ENCODE measurements at regions not wholly inside any gene's neighbourhood (a gene's known extent, or its start where the extent isn't known, plus 50 kb on each side); places are given as distances from the start of the nearest gene placed in this dataset.

DNA sequence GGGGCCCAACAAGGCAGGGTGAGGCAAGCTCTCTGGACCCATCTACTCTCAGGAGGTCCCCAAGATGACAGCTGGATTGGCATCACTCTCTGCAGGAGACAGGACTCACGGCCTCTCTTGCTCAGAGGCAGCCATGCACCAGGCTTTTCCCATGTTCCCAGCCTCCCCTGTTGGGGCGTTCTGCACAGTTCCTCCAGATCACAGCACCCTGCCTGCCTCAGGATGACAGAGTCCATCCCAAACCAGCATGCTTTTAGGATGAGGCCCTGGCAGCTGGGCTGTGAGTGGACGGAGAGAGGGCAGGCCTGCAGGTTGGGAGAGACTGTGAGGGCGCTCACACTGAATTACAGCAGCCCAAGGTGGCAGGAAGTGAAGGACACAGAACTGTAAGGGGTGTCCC lies 143.2 kb upstream of the MLN start:
- intact Hi-C loops (cut with micrococcal nuclease; ENCODE audit: unreplicated experiment): no loop called here
- Mint-ChIP-seq H3K4me3 (ENCODE audit: low read depth, unreplicated experiment) (no peak overlapping the region), H3K36me3 (ENCODE audit: insufficient read depth, unreplicated experiment) (no peaks in the 10 kb centered on the region), H3K27me3 (ENCODE audit: unreplicated experiment) (peaks cover 98% of the 10 kb centered on the region), H3K9me3 (ENCODE audit: low read depth, unreplicated experiment) (no peaks in the 10 kb centered on the region), H3K27ac (ENCODE audit: unreplicated experiment) (no peak overlapping the region), H3K4me1 (ENCODE audit: low read depth, unreplicated experiment) (no peaks in the 10 kb centered on the region)
- DNase-seq: no peak
- no TSS peak for BruUV-seq (replicated peaks)
- CTCF ChIA-PET: interaction anchor here (1.6 kb wide), 1 partner anchor 8 kb away, joined by 5 read pairs; no protein-coding TSS in a partner anchor
- TF ChIP-seq, protein P1, sequence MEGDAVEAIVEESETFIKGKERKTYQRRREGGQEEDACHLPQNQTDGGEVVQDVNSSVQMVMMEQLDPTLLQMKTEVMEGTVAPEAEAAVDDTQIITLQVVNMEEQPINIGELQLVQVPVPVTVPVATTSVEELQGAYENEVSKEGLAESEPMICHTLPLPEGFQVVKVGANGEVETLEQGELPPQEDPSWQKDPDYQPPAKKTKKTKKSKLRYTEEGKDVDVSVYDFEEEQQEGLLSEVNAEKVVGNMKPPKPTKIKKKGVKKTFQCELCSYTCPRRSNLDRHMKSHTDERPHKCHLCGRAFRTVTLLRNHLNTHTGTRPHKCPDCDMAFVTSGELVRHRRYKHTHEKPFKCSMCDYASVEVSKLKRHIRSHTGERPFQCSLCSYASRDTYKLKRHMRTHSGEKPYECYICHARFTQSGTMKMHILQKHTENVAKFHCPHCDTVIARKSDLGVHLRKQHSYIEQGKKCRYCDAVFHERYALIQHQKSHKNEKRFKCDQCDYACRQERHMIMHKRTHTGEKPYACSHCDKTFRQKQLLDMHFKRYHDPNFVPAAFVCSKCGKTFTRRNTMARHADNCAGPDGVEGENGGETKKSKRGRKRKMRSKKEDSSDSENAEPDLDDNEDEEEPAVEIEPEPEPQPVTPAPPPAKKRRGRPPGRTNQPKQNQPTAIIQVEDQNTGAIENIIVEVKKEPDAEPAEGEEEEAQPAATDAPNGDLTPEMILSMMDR (IDR thresholded peaks at IDR 0.05; ENCODE audit: unreplicated experiment): no peak

DNA sequence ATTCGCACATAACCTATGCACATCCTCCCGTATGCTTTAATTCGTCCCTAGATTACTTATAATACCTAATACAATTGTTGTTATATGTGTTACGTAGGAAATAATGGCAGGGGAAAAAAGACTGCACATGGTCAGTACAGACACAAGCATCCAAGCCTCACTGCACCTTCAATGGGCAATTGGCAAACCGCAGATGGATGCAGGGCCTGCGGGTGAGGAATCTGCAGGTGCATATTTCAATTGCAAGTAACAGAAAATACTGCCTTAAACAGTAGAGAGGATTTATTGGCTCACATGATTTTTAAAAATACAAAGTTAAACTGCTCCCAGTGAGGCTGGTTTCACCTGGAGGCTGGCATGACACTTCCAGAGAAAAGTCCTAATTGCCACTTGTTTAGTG lies 142.1 kb upstream of the MLN start:
- CTCF ChIA-PET: no interaction called here
- H3K4me1 Mint-ChIP-seq (ENCODE audit: low read depth, unreplicated experiment): no peaks in the 10 kb centered on the region
- no peak overlapping the region for H3K27ac Mint-ChIP-seq (ENCODE audit: unreplicated experiment)
- TF ChIP-seq, protein P1 (IDR thresholded peaks at IDR 0.05; ENCODE audit: unreplicated experiment): no peak
- no peak overlapping the region for H3K4me3 Mint-ChIP-seq (ENCODE audit: low read depth, unreplicated experiment)
- no peaks in the 10 kb centered on the region for H3K36me3 Mint-ChIP-seq (ENCODE audit: insufficient read depth, unreplicated experiment)
- no TSS peak for BruUV-seq (replicated peaks)
- H3K9me3 Mint-ChIP-seq (ENCODE audit: low read depth, unreplicated experiment): no peaks in the 10 kb centered on the region
- DNase-seq: no peak
- intact Hi-C loops (cut with micrococcal nuclease; ENCODE audit: unreplicated experiment): no loop called here
- H3K27me3 Mint-ChIP-seq (ENCODE audit: unreplicated experiment): peaks cover 100% of the 10 kb centered on the region

DNA sequence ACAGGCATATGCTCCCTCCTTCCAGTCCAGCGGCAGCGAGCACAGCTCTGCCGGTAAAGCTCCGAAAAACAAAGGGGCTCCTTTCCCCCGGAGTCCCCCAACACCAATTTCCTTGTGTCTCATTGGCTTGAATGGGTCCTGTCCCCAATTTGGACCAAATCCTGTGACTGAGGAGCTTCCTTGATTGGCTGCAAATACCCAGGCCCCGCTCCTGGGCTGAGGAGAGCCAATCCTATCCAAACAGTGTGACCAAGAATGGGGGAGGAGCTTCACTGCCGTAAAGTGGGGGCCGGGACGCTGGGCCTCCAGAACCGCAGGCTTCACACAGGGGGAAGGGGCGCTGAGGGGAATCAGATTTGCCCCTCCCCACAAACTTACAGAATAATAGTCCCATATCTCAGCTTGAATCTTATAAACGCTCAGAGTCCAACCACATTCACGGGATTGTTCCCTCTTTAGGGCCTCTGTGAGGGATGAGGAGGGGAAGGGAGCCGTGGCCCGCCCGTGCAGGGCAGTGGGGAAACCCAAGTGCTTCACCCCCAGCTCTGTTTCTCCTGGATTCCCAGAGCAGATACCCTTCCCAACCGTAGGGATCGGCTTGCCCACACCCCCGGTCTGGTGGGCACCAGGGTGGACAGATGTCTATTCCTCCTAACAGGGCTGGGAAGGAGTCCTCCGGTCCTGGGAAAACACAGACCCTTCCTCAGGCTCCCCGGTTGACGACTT lies 141.0 kb upstream of the MLN start:
- Mint-ChIP-seq H3K27me3 (ENCODE audit: unreplicated experiment) (peaks cover 100% of the 10 kb centered on the region), H3K36me3 (ENCODE audit: insufficient read depth, unreplicated experiment) (no peaks in the 10 kb centered on the region), H3K4me3 (ENCODE audit: low read depth, unreplicated experiment) (no peak overlapping the region), H3K27ac (ENCODE audit: unreplicated experiment) (no peak overlapping the region), H3K4me1 (ENCODE audit: low read depth, unreplicated experiment) (no peaks in the 10 kb centered on the region), H3K9me3 (ENCODE audit: low read depth, unreplicated experiment) (no peaks in the 10 kb centered on the region)
- TF ChIP-seq, protein P1 (IDR thresholded peaks at IDR 0.05; ENCODE audit: unreplicated experiment): no peak
- CTCF ChIA-PET: no interaction called here
- DNase-seq: no peak
- intact Hi-C loops (cut with micrococcal nuclease; ENCODE audit: unreplicated experiment): no loop called here
- BruUV-seq (replicated peaks): no TSS peak

DNA sequence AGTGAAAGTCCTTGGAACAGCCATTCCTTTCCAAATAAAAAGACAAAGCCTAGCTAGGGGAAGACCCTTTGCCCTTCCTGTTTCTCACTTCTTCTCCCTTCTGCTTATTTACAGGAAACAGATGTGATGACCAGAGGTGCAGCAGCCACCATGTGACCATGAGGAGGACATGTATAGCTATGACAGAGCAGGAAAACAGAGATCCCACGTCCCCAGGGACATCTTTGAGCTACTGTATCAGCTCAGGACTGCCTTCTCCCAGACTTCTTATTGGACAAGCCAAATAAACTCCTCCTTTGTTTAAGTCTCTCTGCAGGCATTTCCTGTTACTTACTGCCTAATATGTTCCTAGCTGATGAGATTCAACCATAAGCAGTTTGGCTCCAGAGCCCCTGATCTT lies 133.1 kb upstream of the MLN start:
- no peaks in the 10 kb centered on the region for H3K9me3 Mint-ChIP-seq (ENCODE audit: low read depth, unreplicated experiment)
- TF ChIP-seq, protein P1 (IDR thresholded peaks at IDR 0.05; ENCODE audit: unreplicated experiment): no peak
- H3K36me3 Mint-ChIP-seq (ENCODE audit: insufficient read depth, unreplicated experiment): no peaks in the 10 kb centered on the region
- no TSS peak for BruUV-seq (replicated peaks)
- H3K27me3 Mint-ChIP-seq (ENCODE audit: unreplicated experiment): peaks cover 100% of the 10 kb centered on the region
- DNase-seq: no peak
- H3K4me3 Mint-ChIP-seq (ENCODE audit: low read depth, unreplicated experiment): no peak overlapping the region
- CTCF ChIA-PET: interaction anchor here (0.6 kb wide), 1 partner anchor 596 kb away, joined by 4 read pairs; no protein-coding TSS in a partner anchor
- no peak overlapping the region for H3K27ac Mint-ChIP-seq (ENCODE audit: unreplicated experiment)
- no peaks in the 10 kb centered on the region for H3K4me1 Mint-ChIP-seq (ENCODE audit: low read depth, unreplicated experiment)
- intact Hi-C loops (cut with micrococcal nuclease; ENCODE audit: unreplicated experiment): no loop called here

All from Calu3 (cell line).